ENCODE measurements at regions not wholly inside any gene's neighbourhood (a gene's known extent, or its start where the extent isn't known, plus 50 kb on each side); places are given as distances from the start of the nearest gene placed in this dataset.
A peak's percentile ranks its signal among the peaks of the same experiment; 100 is the strongest.

DNA sequence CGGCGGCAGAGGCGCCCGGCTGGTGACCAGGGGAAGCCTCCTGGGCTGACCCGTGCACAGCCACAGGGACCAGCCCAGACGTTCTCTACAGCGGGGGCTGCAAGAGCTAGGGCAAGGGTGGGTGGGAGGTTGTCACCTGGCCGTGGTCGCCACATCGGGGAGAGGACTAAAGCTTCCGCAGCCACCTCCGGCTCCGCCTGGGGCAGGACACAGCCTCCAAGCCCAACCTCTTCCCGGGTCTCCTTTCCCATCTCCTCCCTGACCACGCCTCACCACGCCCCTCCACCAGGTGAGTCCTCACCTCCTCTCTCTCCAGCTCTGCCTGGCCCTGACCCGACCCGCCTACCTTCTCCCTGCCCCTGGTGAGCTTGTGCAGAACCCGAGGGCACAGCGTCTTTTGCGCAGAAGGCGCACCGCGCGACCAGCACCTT is 75.9 kb upstream of the LMO1 start:
- H2BK120ac ChIP-seq (replicated peaks; ENCODE audit: low read depth, low read length), result no peak overlapping the region
- no peaks in the 10 kb centered on the region for H3K79me2 ChIP-seq (ENCODE audit: control insufficient read depth in 1 of 2, insufficient read depth in 2 of 2, low read length in 2 of 2)
- no peaks in the 10 kb centered on the region for H3K23me2 ChIP-seq (ENCODE audit: low read depth, low read length)
- H2AFZ ChIP-seq (ENCODE audit: low read length), result no peak overlapping the region
- no peaks in the 10 kb centered on the region for H3K9me3 ChIP-seq (ENCODE audit: insufficient read depth in 2 of 2, low read depth in 1 of 2, low read length in 1 of 2)
- no peak overlapping the region for H3K9ac ChIP-seq (replicated peaks in 1 of 4; ENCODE audit: extremely low read depth in 1 of 4, low read depth in 3 of 4, low read length in 3 of 4)
- H3K56ac ChIP-seq (replicated peaks; ENCODE audit: insufficient read length, low read depth, low read length), result no peak overlapping the region
- DNase-seq (ENCODE audit: low read depth in 1 of 2, low spot score in 2 of 2) (no peak), FAIRE-seq (no peak)
- H2BK12ac ChIP-seq (ENCODE audit: low read depth, low read length), result no peak overlapping the region
- no peak overlapping the region for H4K91ac ChIP-seq (replicated peaks; ENCODE audit: insufficient read length, low read length)
- H3K4ac ChIP-seq (replicated peaks; ENCODE audit: insufficient read length, low read depth, low read length), result no peak overlapping the region
- CTCF ChIA-PET (ENCODE audit: partially characterized antibody), result interaction anchor here (0.6 to 5.5 kb wide), 10 partner anchors 10 to 123 kb away, joined by 3 to 95 read pairs (median 3); no protein-coding TSS in a partner anchor
- H3K4me3 ChIP-seq (ENCODE audit: extremely low read depth in 1 of 4, insufficient read depth in 2 of 4, low read depth in 3 of 4, low read length in 4 of 4), result no peak overlapping the region
- TF ChIP-seq CTBP2 (IDR thresholded peaks at IDR 0.05; ENCODE audit: borderline replicate concordance, insufficient read depth, insufficient read length, low read length) (no peak), RNF2 (IDR thresholded peaks at IDR 0.05; ENCODE audit: borderline replicate concordance, low read depth, low read length, missing control alignments, poor library complexity, severe bottlenecking) (no peak), POU5F1 (IDR thresholded peaks at IDR 0.05; ENCODE audit: low read depth, low read length) (no peak), CBX8 (IDR thresholded peaks at IDR 0.05; ENCODE audit: borderline replicate concordance, low read depth, low read length) (no peak), KDM1A (IDR thresholded peaks at IDR 0.05; ENCODE audit: borderline replicate concordance, low read length) (no peak), BRCA1 (IDR thresholded peaks at IDR 0.05; ENCODE audit: low read depth, low read length) (no peak), RBBP5 (IDR thresholded peaks at IDR 0.05; ENCODE audit: borderline replicate concordance, low read depth, low read length) (no peak), CBX5 (IDR thresholded peaks at IDR 0.05; ENCODE audit: low read depth, low read length) (no peak)
- TF ChIP-seq, protein P1, sequence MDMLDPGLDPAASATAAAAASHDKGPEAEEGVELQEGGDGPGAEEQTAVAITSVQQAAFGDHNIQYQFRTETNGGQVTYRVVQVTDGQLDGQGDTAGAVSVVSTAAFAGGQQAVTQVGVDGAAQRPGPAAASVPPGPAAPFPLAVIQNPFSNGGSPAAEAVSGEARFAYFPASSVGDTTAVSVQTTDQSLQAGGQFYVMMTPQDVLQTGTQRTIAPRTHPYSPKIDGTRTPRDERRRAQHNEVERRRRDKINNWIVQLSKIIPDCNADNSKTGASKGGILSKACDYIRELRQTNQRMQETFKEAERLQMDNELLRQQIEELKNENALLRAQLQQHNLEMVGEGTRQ (IDR thresholded peaks at IDR 0.05; ENCODE audit: low read length), result no peak
- POLR2A ChIA-PET (ENCODE audit: partially characterized antibody), result no interaction called here
- 0 out of 2 replicates have a peak overlapping the region, but pooled peaks have one; percentile 46 for H2BK15ac ChIP-seq (ENCODE audit: low read length)
- no peak overlapping the region for H2AK5ac ChIP-seq (ENCODE audit: low read depth, low read length)
- no peaks in the 10 kb centered on the region for H4K20me1 ChIP-seq (replicated peaks in 1 of 2; ENCODE audit: control insufficient read depth in 1 of 2, insufficient read depth in 2 of 2, low read length in 2 of 2)
- no peak overlapping the region for H2BK5ac ChIP-seq (ENCODE audit: low read depth, low read length)
- no peak overlapping the region for H2BK20ac ChIP-seq (ENCODE audit: low read length)
- no peak overlapping the region for H4K5ac ChIP-seq (ENCODE audit: insufficient read length, low read depth, low read length)
- H3K79me1 ChIP-seq (ENCODE audit: low read depth, low read length), result no peaks in the 10 kb centered on the region
- 86% methylated on average over 23 of the region's 25 CpGs; no CpG with 5 or more reads in 1 of the 2 experiments for WGBS, 2 experiments (ENCODE audit: extremely low coverage in 1 of 2, insufficient coverage in 1 of 2, insufficient read length in 1 of 2, insufficient replicate concordance in 2 of 2, low coverage in 1 of 2, low lambda C conversion rate in 2 of 2, missing lambda C conversion rate in 1 of 2)
- H3K27ac ChIP-seq (ENCODE audit: low read depth, low read length), result no peak overlapping the region
- no peak overlapping the region; the same call in 1 of the 2 replicates for H3K18ac ChIP-seq (ENCODE audit: extremely low read depth, low read length)
- H4K8ac ChIP-seq (ENCODE audit: extremely low read depth, insufficient read depth, low read length), result no peak overlapping the region
- no peaks in the 10 kb centered on the region for H3K27me3 ChIP-seq (replicated peaks in 1 of 4; ENCODE audit: control insufficient read depth in 3 of 4, extremely low read depth in 1 of 4, insufficient read depth in 3 of 4, low read length in 3 of 4)
- no peak overlapping the region for H3K23ac ChIP-seq (ENCODE audit: insufficient read length)
- no peak overlapping the region for H3K14ac ChIP-seq (ENCODE audit: insufficient read length)
- peak overlapping the region in 1 of 2 experiments; percentile 31; a peak in 1 of 4 replicates for H3K4me2 ChIP-seq (ENCODE audit: insufficient read depth in 1 of 2, low read depth in 2 of 2, low read length in 2 of 2)
- no peaks in the 10 kb centered on the region for H3K36me3 ChIP-seq (ENCODE audit: control insufficient read depth in 2 of 4, insufficient read depth in 4 of 4, low read length in 3 of 4)
- peaks cover 0 to 6% (median 4%) of the 10 kb centered on the region in 4 experiments; a peak in 5 of 7 replicates for H3K4me1 ChIP-seq (replicated peaks in 1 of 4; ENCODE audit: control insufficient read depth in 3 of 4, insufficient read depth in 4 of 4, low read length in 3 of 4)

Measured in H1 (cell line).